ENCODE measurements at regions not wholly inside any gene's neighbourhood (a gene's known extent, or its start where the extent isn't known, plus 50 kb on each side); places are given as distances from the start of the nearest gene placed in this dataset.

GRCh38 chr2:39603436-39603835, 62.3 kb upstream of the TMEM178A start:
- TF ChIP-seq CTCF (IDR thresholded peaks at IDR 0.05) (no peak), POLR2A (IDR thresholded peaks at IDR 0.05) (no peak)
- H3K27me3 ChIP-seq = no peaks in the 10 kb centered on the region
- no peak overlapping the region for H3K27ac ChIP-seq
- no peaks in the 10 kb centered on the region for H3K9me3 ChIP-seq
- no peaks in the 10 kb centered on the region for H3K4me1 ChIP-seq
- DNase-seq = no peak
- H3K4me3 ChIP-seq = no peak overlapping the region
- 38 to 40% methylated on average over 2 of the region's 2 CpGs for WGBS, 2 donors
- H3K36me3 ChIP-seq (ENCODE audit: low read depth, missing control alignments) = no peaks in the 10 kb centered on the region
- intact Hi-C loops (cut with DNase I; ENCODE audit: low total_unique reads) = no loop called here

- intact Hi-C loops (cut with DNase I; ENCODE audit: low total_unique reads) = no loop called here
- H3K27me3 ChIP-seq = no peaks in the 10 kb centered on the region
- WGBS, 2 donors = 55 to 83% methylated on average over 4 of the region's 4 CpGs
- no peaks in the 10 kb centered on the region for H3K9me3 ChIP-seq
- H3K36me3 ChIP-seq (ENCODE audit: low read depth, missing control alignments) = no peaks in the 10 kb centered on the region
- no peak overlapping the region for H3K4me3 ChIP-seq
- H3K27ac ChIP-seq = no peak overlapping the region
- TF ChIP-seq POLR2A (IDR thresholded peaks at IDR 0.05) = no peak
- no peaks in the 10 kb centered on the region for H3K4me1 ChIP-seq
- DNase-seq = no peak
Measured at GRCh38 chr2:39604866-39605265, 60.9 kb upstream of the TMEM178A start.

- Histone ChIP-seq H3K36me3 (ENCODE audit: low read depth, missing control alignments) (no peaks in the 10 kb centered on the region), H3K4me3 (no peak overlapping the region), H3K27me3 (no peaks in the 10 kb centered on the region), H3K9me3 (no peaks in the 10 kb centered on the region), H3K4me1 (no peaks in the 10 kb centered on the region), H3K27ac (no peak overlapping the region)
- DNase-seq = no peak
- WGBS, 2 donors = 75% methylated on average over 4 of the region's 4 CpGs
- intact Hi-C loops (cut with DNase I; ENCODE audit: low total_unique reads) = no loop called here
- TF ChIP-seq CTCF (IDR thresholded peaks at IDR 0.05) (no peak), POLR2A (IDR thresholded peaks at IDR 0.05) (no peak)
Measured at GRCh38 chr2:39606585-39606984, 59.1 kb upstream of the TMEM178A start.

GRCh38 chr2:39607538-39608262, 58.0 kb upstream of the TMEM178A start:
- no peak overlapping the region for H3K27ac ChIP-seq
- DNase-seq = no peak
- H3K4me3 ChIP-seq = no peak overlapping the region
- TF ChIP-seq CTCF (IDR thresholded peaks at IDR 0.05) = no peak
- no peak for TF ChIP-seq POLR2A (IDR thresholded peaks at IDR 0.05)
- 87 to 90% methylated on average over 4 of the region's 4 CpGs for WGBS, 2 donors
- H3K27me3 ChIP-seq = no peaks in the 10 kb centered on the region
- H3K4me1 ChIP-seq = no peaks in the 10 kb centered on the region
- H3K9me3 ChIP-seq = no peaks in the 10 kb centered on the region
- H3K36me3 ChIP-seq (ENCODE audit: low read depth, missing control alignments) = no peaks in the 10 kb centered on the region
- intact Hi-C loops (cut with DNase I; ENCODE audit: low total_unique reads) = no loop called here

GRCh38 chr2:39608263-39608575, 57.5 kb upstream of the TMEM178A start:
- Histone ChIP-seq H3K27me3 (no peaks in the 10 kb centered on the region), H3K36me3 (ENCODE audit: low read depth, missing control alignments) (no peaks in the 10 kb centered on the region), H3K27ac (no peak overlapping the region), H3K4me3 (no peak overlapping the region), H3K9me3 (no peaks in the 10 kb centered on the region), H3K4me1 (no peaks in the 10 kb centered on the region)
- no peak for DNase-seq
- WGBS, 2 donors = 83 to 89% methylated on average over 4 of the region's 4 CpGs
- intact Hi-C loops (cut with DNase I; ENCODE audit: low total_unique reads) = no loop called here
- TF ChIP-seq POLR2A (IDR thresholded peaks at IDR 0.05) (no peak), CTCF (IDR thresholded peaks at IDR 0.05) (no peak)
